Prostate gland (tissue), 2 donors: ENCODE measurements at regions not wholly inside any gene's neighbourhood (a gene's known extent, or its start where the extent isn't known, plus 50 kb on each side); places are given as distances from the start of the nearest gene placed in this dataset.

Source experiments
- DNase-seq: peaks from one replicate; pipeline ENCODE4 v3.0.0-alpha.2; 2019; ENCODE audit warnings: low spot score
- H3K27ac ChIP-seq, 2 donors: fragments of 200-600 bp; sonication (generic); 2 replicates each; pipeline ENCODE4 v1.5.1; 2017 to 2019
- H3K27me3 ChIP-seq: fragments of 200-600 bp; sonication (generic); replicated peaks from 2 replicates; pipeline ENCODE4 v1.5.1; 2019; ENCODE audit not compliant: insufficient read depth
- H3K36me3 ChIP-seq, 2 donors: fragments of 200-600 bp; sonication (generic); 1 replicate in 1 of 2; 2 replicates in 1 of 2; pipeline versions ENCODE4 v1.5.1 to v1.8.1; 2017 to 2019
- H3K4me1 ChIP-seq: fragments of 200-600 bp; sonication (generic); replicated peaks from 2 replicates; pipeline ENCODE4 v1.5.1; 2019
- H3K4me3 ChIP-seq, 2 donors: fragments of 200-600 bp; sonication (generic); 2 replicates each; pipeline ENCODE4 v1.5.1; 2017 to 2019
- H3K9me3 ChIP-seq: fragments of 200-600 bp; sonication (generic); 2 replicates; pipeline ENCODE4 v1.5.1; 2017
- POLR2A ChIP-seq: fragments of 450-650 bp; IDR thresholded peaks from one replicate; pipeline ENCODE4 v1.6.1; 2016; ENCODE audit warnings: antibody characterized with exemption, mild to moderate bottlenecking
- POLR2AphosphoS5 ChIP-seq: sonication (generic); formaldehyde crosslinking; IDR thresholded peaks from one replicate; pipeline ENCODE4 v1.6.1; 2017; ENCODE audit warnings: antibody characterized with exemption
- WGBS: methylation state at CpG from one replicate; pipeline ENCODE4 v1.1.5; 2018; 5-methylcytosine and 5-hydroxymethylcytosine counted together
- intact Hi-C: fragments of 100-400 bp; cut with DNase I; formaldehyde crosslinking; loops from one replicate; pipeline ENCODE4 v1.14.2; 2022
- TF ChIP-seq, protein P1 (sequence below), 4 experiments: fragments of 200-600 bp in 2 of 4; fragments of 450-650 bp in 2 of 4; sonication (generic) in 2 of 4; IDR thresholded peaks; 1 replicate in 3 of 4; 2 replicates in 1 of 4; pipeline ENCODE4 v1.5.1; 2016 to 2019; ENCODE audit warnings: antibody characterized with exemption in 4 of 4, mild to moderate bottlenecking in 2 of 4, moderate library complexity in 2 of 4

DNA sequence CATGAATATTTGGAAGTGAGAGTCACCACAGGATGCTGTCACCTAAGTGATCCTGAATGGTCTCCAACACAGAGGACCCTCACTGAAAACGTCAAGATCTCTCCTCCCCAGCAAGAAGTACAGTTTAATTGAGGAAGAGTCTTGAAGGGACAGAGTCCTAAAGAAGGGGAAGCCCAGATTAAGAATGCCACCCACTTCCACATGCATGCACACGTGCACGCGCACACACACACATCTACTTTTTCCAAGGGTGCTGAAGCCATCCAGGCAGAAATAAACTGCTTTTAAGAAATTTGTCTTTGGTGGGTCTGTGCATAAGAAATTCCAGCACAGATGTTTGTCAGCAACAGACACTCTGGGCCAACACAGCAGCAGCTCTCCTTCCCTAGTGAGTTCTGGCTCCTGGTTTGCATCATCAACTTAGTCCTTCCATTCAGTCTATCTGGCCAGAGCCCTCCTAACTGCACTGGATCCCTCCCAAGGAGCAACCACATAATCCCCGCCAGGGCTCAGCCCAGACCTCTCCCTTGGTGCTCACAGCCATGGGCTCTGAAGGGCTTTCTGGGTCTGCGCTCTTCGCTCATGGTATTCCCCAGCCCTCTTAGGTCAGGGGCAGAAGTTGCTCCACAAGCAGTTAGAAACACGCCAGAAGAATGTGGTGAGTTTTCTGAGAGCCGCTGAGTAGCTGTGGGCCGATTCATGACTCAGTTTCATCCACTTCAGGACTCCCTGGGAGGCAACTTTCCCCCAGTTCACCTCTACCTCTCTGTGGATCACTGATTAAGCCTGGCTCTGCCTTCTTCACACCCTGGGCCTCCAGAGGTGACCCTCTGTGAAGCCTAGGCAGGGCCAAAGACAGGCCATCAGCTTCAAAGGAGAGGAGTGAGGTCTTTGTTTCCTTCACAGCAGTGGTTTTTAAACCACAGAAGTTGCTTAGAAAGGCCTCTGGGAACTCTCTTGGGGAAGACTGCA lies 132.6 kb upstream of the LIPC start:
- TF ChIP-seq, protein P1, sequence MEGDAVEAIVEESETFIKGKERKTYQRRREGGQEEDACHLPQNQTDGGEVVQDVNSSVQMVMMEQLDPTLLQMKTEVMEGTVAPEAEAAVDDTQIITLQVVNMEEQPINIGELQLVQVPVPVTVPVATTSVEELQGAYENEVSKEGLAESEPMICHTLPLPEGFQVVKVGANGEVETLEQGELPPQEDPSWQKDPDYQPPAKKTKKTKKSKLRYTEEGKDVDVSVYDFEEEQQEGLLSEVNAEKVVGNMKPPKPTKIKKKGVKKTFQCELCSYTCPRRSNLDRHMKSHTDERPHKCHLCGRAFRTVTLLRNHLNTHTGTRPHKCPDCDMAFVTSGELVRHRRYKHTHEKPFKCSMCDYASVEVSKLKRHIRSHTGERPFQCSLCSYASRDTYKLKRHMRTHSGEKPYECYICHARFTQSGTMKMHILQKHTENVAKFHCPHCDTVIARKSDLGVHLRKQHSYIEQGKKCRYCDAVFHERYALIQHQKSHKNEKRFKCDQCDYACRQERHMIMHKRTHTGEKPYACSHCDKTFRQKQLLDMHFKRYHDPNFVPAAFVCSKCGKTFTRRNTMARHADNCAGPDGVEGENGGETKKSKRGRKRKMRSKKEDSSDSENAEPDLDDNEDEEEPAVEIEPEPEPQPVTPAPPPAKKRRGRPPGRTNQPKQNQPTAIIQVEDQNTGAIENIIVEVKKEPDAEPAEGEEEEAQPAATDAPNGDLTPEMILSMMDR (IDR thresholded peaks at IDR 0.05) = no peak
- TF ChIP-seq POLR2AphosphoS5 (no peak), POLR2A (no peak)
- H3K4me1 ChIP-seq = no peaks in the 10 kb centered on the region
- H3K27me3 ChIP-seq = no peaks in the 10 kb centered on the region
- H3K4me3 ChIP-seq = no peak overlapping the region
- H3K9me3 ChIP-seq = no peaks in the 10 kb centered on the region
- no peak for DNase-seq
- WGBS = 94% methylated on average over 10 of the region's 10 CpGs
- intact Hi-C loops = no loop called here
- no peaks in the 10 kb centered on the region for H3K36me3 ChIP-seq
- no peak overlapping the region for H3K27ac ChIP-seq

DNA sequence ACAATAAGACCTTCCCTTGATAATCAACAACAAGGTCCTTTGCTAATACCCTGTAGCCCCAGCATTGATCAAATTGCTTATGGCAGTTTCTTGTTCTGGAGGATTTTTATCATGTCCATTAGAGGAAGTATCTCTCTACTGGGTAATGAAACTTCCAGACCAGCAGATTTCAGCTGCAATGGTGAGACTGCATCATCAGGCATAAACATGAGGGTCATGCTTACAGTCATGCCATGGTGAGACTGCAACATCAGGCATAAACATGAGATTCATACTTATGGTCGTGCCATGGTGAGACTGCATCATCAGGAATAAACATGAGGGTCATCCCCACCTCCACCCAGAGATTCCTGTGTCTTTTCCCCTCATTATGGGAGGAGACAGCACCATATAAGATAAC lies 129.0 kb upstream of the LIPC start:
- Histone ChIP-seq H3K36me3 (no peaks in the 10 kb centered on the region), H3K4me1 (no peaks in the 10 kb centered on the region), H3K27me3 (no peaks in the 10 kb centered on the region), H3K4me3 (no peak overlapping the region), H3K27ac (no peak overlapping the region), H3K9me3 (no peaks in the 10 kb centered on the region)
- intact Hi-C loops = no loop called here
- no peak for DNase-seq
- WGBS = 88% methylated on average over 1 of the region's 1 CpG
- TF ChIP-seq POLR2A (no peak), POLR2AphosphoS5 (no peak)
- TF ChIP-seq, protein P1 (IDR thresholded peaks at IDR 0.05) = no peak

- Histone ChIP-seq H3K4me1 (no peaks in the 10 kb centered on the region), H3K9me3 (no peaks in the 10 kb centered on the region), H3K4me3 (no peak overlapping the region), H3K36me3 (no peaks in the 10 kb centered on the region), H3K27me3 (no peaks in the 10 kb centered on the region), H3K27ac (no peak overlapping the region)
- intact Hi-C loops = no loop called here
- 81% methylated on average over 6 of the region's 6 CpGs for WGBS
- TF ChIP-seq POLR2AphosphoS5 (no peak), POLR2A (no peak)
- TF ChIP-seq, protein P1 (IDR thresholded peaks at IDR 0.05) = no peak
- no peak for DNase-seq
Observed at GRCh38 chr15:58303236-58303635, 128.6 kb upstream of the LIPC start.

DNA sequence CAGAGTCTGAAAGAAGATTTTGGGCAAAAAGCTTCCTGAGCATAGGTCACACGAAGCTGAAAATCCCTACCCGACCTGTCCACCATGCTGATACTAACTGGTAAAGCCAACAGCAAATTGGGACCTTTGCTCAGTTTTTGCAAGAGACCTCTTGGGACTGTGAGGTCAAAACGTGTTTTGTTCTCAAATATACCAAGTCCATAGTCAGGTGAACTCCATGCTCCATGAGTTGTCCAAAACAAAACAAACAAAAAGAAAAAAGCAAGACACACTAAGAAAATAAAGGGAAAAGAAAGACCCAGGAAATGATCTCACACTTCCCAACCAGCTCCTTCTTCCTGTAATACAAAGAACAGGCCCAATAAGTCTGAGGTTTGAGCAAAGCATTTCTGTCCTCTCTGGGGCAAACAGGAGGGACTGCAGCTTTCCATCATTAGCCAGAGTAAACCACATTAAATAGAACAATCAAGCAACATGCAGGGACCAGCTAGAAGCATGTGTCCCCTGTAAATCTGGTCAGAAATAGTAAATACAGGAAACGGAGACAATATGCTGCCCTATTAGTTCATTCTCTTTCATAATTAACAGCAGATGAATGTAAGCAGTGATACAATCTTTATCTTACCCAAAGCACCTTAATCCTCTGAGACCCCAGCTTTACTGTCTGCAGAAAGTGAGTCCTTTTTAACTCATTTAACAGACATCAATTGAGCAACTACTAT lies 125.0 kb upstream of the LIPC start:
- no peak overlapping the region for H3K4me3 ChIP-seq
- H3K4me1 ChIP-seq = no peaks in the 10 kb centered on the region
- H3K36me3 ChIP-seq = no peaks in the 10 kb centered on the region
- H3K27me3 ChIP-seq = no peaks in the 10 kb centered on the region
- intact Hi-C loops = no loop called here
- H3K9me3 ChIP-seq = no peaks in the 10 kb centered on the region
- TF ChIP-seq POLR2A (no peak), POLR2AphosphoS5 (peak; percentile 89)
- DNase-seq = peak; percentile 50
- peak overlapping the region; percentile 55 to 85 for H3K27ac ChIP-seq
- 60% methylated on average over 4 of the region's 4 CpGs for WGBS

- Histone ChIP-seq H3K27me3 (no peaks in the 10 kb centered on the region), H3K4me3 (no peak overlapping the region), H3K4me1 (no peaks in the 10 kb centered on the region), H3K36me3 (no peaks in the 10 kb centered on the region), H3K27ac (peak overlapping the region; percentile 55 to 85), H3K9me3 (no peaks in the 10 kb centered on the region)
- no peak for TF ChIP-seq POLR2AphosphoS5
- TF ChIP-seq, protein P1 (IDR thresholded peaks at IDR 0.05) = no peak
- TF ChIP-seq POLR2A = no peak
- WGBS = 40% methylated on average over 6 of the region's 6 CpGs
- no peak for DNase-seq
- intact Hi-C loops = no loop called here
Observed at GRCh38 chr15:58307313-58307961, 124.4 kb upstream of the LIPC start.
